ENCODE measurements at regions not wholly inside any gene's neighbourhood (a gene's known extent, or its start where the extent isn't known, plus 50 kb on each side); places are given as distances from the start of the nearest gene placed in this dataset.

DNA sequence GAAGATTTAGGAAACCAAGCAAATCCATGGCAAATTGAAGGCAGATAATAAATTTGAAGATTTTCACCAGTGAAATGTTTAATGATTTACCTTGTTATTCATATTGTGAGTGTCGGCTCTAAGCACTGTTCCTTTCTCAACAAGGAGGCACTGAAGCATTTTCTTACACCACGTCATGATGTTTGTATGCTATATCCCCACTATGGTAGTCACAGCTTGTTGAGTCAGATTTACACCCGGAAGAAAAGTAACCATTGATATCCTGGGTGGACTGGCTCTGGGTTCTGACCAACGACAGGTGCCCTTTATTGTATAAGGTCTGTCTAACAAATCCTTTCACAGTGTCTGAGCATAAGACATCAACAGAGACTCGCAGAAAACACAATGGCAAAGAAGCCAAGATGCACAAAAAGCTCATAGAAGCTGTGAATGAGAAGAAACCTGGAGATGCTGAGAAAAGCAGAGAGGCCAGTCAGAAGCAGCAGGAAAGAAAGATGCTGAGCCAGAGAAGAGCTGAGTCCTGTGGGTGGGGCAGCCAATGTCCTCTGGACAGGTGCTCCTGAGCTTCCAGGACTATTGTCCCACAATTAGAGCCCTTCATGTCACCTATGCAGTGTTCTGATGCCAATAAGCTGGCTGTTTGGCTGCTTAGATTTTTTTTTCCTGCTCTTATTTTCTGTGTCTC, 49.7 kb upstream of the ARHGAP5 start:
- DNase-seq: no peak

All from activated gamma-delta T cell treated with Interleukin-2 at 50 U/mL for 16 hours (primary cell).